ENCODE measurements at regions not wholly inside any gene's neighbourhood (a gene's known extent, or its start where the extent isn't known, plus 50 kb on each side); places are given as distances from the start of the nearest gene placed in this dataset.
"Not testable (repeated sequence)": the region's sequence is repeated elsewhere in the genome, so short reads cannot be mapped to it uniquely, and the experiment has no call there.

DNA sequence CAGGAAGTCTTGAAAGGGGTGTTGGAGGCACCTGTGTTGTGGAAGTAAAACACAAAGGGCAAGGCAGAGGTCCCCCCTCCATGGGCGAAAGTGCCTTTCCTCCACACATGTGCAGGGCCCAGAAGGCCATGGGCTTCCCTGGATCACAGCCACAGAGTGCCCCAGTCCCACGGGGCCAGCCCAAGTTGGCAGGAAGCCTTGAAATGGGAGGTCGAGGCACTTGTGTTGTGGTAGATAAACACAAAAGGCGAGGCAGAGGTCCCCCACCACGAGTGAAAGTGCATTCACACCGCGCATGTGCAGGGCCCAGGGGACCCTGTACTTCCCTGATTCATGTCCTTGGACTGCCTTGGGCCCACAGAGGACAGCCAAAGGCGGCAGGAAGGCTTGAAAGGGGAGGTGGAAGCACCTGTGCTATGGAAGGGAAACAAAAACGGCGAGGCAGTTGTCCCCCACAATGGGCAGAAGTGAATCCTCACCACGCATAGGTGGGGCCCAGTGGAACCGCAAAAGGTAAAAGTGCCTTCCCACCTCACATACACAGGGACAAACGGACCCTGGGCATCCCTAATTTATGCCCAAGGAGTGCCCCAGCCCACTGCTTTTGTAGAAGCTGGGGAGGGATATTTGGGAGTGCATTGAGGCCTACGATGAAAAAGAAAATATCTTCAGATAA, 585.4 kb downstream of the ALG10 start:
- SMC1A ChIA-PET (ENCODE audit: uncharacterized antibody, unreplicated experiment), result no interaction called here
- in situ Hi-C loops (cut with MboI), result loop anchor here (10.0 kb wide), 1 partner anchor 53 kb away; no protein-coding TSS in a partner anchor

DNA sequence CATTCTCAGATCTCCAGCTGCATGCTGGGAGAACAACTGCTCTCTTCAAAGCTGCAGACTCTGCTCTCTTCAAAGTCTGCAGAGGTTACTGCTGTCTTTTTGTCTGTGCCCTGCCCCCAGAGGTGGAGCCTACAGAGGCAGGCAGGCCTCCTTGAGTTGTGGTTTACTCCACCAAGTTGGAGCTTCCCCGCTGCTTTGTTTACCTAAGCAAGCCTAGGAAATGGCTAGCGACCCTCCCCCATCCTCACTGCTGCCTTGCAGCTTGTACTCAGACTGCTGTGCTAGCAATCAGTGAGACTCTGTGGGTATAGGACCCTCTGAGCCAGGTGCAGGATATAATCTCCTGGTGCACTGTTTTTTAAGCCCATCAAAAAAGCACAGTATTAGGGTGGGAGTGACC, 591.7 kb downstream of the ALG10 start:
- H3K9me3 ChIP-seq (replicated peaks; ENCODE audit: control insufficient read depth, insufficient read depth, low read length); POLR2A ChIA-PET; in situ Hi-C loops (cut with MboI); CTCF ChIA-PET; H3K4me1 ChIP-seq (ENCODE audit: control insufficient read depth, insufficient read depth, low read length); DNase-seq (ENCODE audit: low read depth, low spot score); H3K36me3 ChIP-seq (ENCODE audit: control insufficient read depth in 2 of 2, insufficient read depth in 2 of 2, low read length in 1 of 2); H3K4me2 ChIP-seq (ENCODE audit: control insufficient read depth, insufficient read depth); FAIRE-seq; H3K79me2 ChIP-seq (ENCODE audit: control insufficient read depth, insufficient read depth, low read length); RAD21 ChIA-PET (ENCODE audit: unreplicated experiment); H3K27me3 ChIP-seq (replicated peaks in 1 of 2; ENCODE audit: control insufficient read depth in 2 of 2, insufficient read depth in 2 of 2, low read length in 1 of 2); H3K9ac ChIP-seq (ENCODE audit: control insufficient read depth, insufficient read depth, low read length); ATAC-seq; H2AFZ ChIP-seq (ENCODE audit: control insufficient read depth, low read depth, low read length); H3K27ac ChIP-seq (ENCODE audit: control insufficient read depth, insufficient read depth); SMC1A ChIA-PET (ENCODE audit: uncharacterized antibody, unreplicated experiment); BruUV-seq (replicated peaks); H3K4me3 ChIP-seq; H4K20me1 ChIP-seq (ENCODE audit: control insufficient read depth, insufficient read depth): not testable (repeated sequence)
- 7% methylated on average over 2 of the region's 2 CpGs for WGBS (ENCODE audit: insufficient coverage, insufficient replicate concordance, low lambda C conversion rate, missing lambda C conversion rate)
- intact Hi-C loops (cut with micrococcal nuclease; ENCODE audit: unreplicated experiment), result loop anchor here (10.0 kb wide), 1 partner anchor 49 kb away; no protein-coding TSS in a partner anchor

More for the DNA sequence above, 585.4 kb downstream of the ALG10 start:
- Histone ChIP-seq H3K9me3 (replicated peaks; ENCODE audit: control insufficient read depth, insufficient read depth, low read length) (no peaks in the 10 kb centered on the region; the same call in 2 of the 3 replicates), H3K4me3 (no peak overlapping the region), H3K79me2 (ENCODE audit: control insufficient read depth, insufficient read depth, low read length) (no peaks in the 10 kb centered on the region), H3K4me1 (ENCODE audit: control insufficient read depth, insufficient read depth, low read length) (no peaks in the 10 kb centered on the region), H4K20me1 (ENCODE audit: control insufficient read depth, insufficient read depth) (no peaks in the 10 kb centered on the region), H3K36me3 (ENCODE audit: control insufficient read depth in 2 of 2, insufficient read depth in 2 of 2, low read length in 1 of 2) (no peaks in the 10 kb centered on the region), H2AFZ (ENCODE audit: control insufficient read depth, low read depth, low read length) (no peak overlapping the region), H3K27me3 (replicated peaks in 1 of 2; ENCODE audit: control insufficient read depth in 2 of 2, insufficient read depth in 2 of 2, low read length in 1 of 2) (no peaks in the 10 kb centered on the region), H3K27ac (ENCODE audit: control insufficient read depth, insufficient read depth) (no peak overlapping the region), H3K4me2 (ENCODE audit: control insufficient read depth, insufficient read depth) (no peak overlapping the region), H3K9ac (ENCODE audit: control insufficient read depth, insufficient read depth, low read length) (no peak overlapping the region)
- ChIA-PET RAD21 (ENCODE audit: unreplicated experiment) (no interaction called here), CTCF (no interaction called here), POLR2A (no interaction called here)
- intact Hi-C loops (cut with micrococcal nuclease; ENCODE audit: unreplicated experiment), result no loop called here
- ATAC-seq (no peak), FAIRE-seq (no peak), DNase-seq (ENCODE audit: low read depth, low spot score) (no peak)
- BruUV-seq (replicated peaks), result no TSS peak
- TF ChIP-seq MTA3 (IDR thresholded peaks at IDR 0.05; ENCODE audit: borderline replicate concordance, low read length), result no peak
- no peak for TF ChIP-seq IRF4 (IDR thresholded peaks at IDR 0.05; ENCODE audit: low read depth, low read length)
- no peak for TF ChIP-seq MTA2 (IDR thresholded peaks at IDR 0.05; ENCODE audit: low read depth)
- no peak for TF ChIP-seq BRCA1 (IDR thresholded peaks at IDR 0.05; ENCODE audit: low read depth, low read length)
- no peak for TF ChIP-seq ZNF24 (IDR thresholded peaks at IDR 0.05)
- no peak for TF ChIP-seq NR2C1 (IDR thresholded peaks at IDR 0.05)
- TF ChIP-seq BACH1 (IDR thresholded peaks at IDR 0.05; ENCODE audit: borderline replicate concordance), result no peak
- no peak for TF ChIP-seq PML (IDR thresholded peaks at IDR 0.05; ENCODE audit: low read length)
- no peak for TF ChIP-seq NFIC (IDR thresholded peaks at IDR 0.05; ENCODE audit: low read depth, low read length)
- no peak for TF ChIP-seq SMC3 (IDR thresholded peaks at IDR 0.05; ENCODE audit: borderline replicate concordance, low read length)
- no peak for TF ChIP-seq SIN3A (IDR thresholded peaks at IDR 0.05; ENCODE audit: low read depth, low read length)
- TF ChIP-seq NFYB (IDR thresholded peaks at IDR 0.05; ENCODE audit: insufficient read depth, low read depth, low read length), result no peak
- TF ChIP-seq ZNF217 (IDR thresholded peaks at IDR 0.05), result no peak
- TF ChIP-seq NR2C2 (IDR thresholded peaks at IDR 0.05; ENCODE audit: borderline replicate concordance, control insufficient read depth, insufficient read length, low read depth), result no peak
- TF ChIP-seq, protein P1, sequence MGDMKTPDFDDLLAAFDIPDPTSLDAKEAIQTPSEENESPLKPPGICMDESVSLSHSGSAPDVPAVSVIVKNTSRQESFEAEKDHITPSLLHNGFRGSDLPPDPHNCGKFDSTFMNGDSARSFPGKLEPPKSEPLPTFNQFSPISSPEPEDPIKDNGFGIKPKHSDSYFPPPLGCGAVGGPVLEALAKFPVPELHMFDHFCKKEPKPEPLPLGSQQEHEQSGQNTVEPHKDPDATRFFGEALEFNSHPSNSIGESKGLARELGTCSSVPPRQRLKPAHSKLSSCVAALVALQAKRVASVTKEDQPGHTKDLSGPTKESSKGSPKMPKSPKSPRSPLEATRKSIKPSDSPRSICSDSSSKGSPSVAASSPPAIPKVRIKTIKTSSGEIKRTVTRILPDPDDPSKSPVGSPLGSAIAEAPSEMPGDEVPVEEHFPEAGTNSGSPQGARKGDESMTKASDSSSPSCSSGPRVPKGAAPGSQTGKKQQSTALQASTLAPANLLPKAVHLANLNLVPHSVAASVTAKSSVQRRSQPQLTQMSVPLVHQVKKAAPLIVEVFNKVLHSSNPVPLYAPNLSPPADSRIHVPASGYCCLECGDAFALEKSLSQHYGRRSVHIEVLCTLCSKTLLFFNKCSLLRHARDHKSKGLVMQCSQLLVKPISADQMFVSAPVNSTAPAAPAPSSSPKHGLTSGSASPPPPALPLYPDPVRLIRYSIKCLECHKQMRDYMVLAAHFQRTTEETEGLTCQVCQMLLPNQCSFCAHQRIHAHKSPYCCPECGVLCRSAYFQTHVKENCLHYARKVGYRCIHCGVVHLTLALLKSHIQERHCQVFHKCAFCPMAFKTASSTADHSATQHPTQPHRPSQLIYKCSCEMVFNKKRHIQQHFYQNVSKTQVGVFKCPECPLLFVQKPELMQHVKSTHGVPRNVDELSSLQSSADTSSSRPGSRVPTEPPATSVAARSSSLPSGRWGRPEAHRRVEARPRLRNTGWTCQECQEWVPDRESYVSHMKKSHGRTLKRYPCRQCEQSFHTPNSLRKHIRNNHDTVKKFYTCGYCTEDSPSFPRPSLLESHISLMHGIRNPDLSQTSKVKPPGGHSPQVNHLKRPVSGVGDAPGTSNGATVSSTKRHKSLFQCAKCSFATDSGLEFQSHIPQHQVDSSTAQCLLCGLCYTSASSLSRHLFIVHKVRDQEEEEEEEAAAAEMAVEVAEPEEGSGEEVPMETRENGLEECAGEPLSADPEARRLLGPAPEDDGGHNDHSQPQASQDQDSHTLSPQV (IDR thresholded peaks at IDR 0.05), result no peak
- no peak for TF ChIP-seq NR2F1 (conservative IDR thresholded peaks at IDR 0.05)
- TF ChIP-seq TCF7 (IDR thresholded peaks at IDR 0.05; ENCODE audit: borderline replicate concordance), result no peak
- no peak for TF ChIP-seq KAT2A (conservative IDR thresholded peaks at IDR 0.05; ENCODE audit: control insufficient read depth, low read depth, low read length)
- TF ChIP-seq, protein P2, sequence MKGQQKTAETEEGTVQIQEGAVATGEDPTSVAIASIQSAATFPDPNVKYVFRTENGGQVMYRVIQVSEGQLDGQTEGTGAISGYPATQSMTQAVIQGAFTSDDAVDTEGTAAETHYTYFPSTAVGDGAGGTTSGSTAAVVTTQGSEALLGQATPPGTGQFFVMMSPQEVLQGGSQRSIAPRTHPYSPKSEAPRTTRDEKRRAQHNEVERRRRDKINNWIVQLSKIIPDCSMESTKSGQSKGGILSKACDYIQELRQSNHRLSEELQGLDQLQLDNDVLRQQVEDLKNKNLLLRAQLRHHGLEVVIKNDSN (IDR thresholded peaks at IDR 0.05; ENCODE audit: borderline replicate concordance, extremely low read length, insufficient read depth, low read depth, low read length), result no peak
- no peak for TF ChIP-seq ZNF207 (IDR thresholded peaks at IDR 0.05; ENCODE audit: borderline replicate concordance)
- 20% methylated on average over 14 of the region's 14 CpGs for WGBS (ENCODE audit: insufficient coverage, insufficient replicate concordance, low lambda C conversion rate, missing lambda C conversion rate)

All from GM12878 (cell line).